HEK293 (cell line): ENCODE measurements at regions not wholly inside any gene's neighbourhood (a gene's known extent, or its start where the extent isn't known, plus 50 kb on each side); places are given as distances from the start of the nearest gene placed in this dataset.

Experiments
- CTCF ChIP-seq: fragments of 450-650 bp; formaldehyde crosslinking; IDR thresholded peaks from 2 replicates; pipeline ENCODE4 v1.5.1; 2016; ENCODE audit warnings: missing biosample characterization, missing genetic modification characterization
- REST ChIP-seq: fragments of 450-650 bp; formaldehyde crosslinking; IDR thresholded peaks from 2 replicates; pipeline ENCODE4 v1.5.1; 2016; ENCODE audit warnings: missing biosample characterization, missing genetic modification characterization
- SALL2 ChIP-seq: fragments of 450-650 bp; formaldehyde crosslinking; IDR thresholded peaks from 2 replicates; pipeline ENCODE4 v1.5.0; 2017; ENCODE audit warnings: missing biosample characterization, mild to moderate bottlenecking, missing genetic modification characterization, borderline replicate concordance
- SP2 ChIP-seq: fragments of 450-650 bp; formaldehyde crosslinking; IDR thresholded peaks from 2 replicates; pipeline ENCODE4 v1.5.1; 2016; ENCODE audit warnings: missing biosample characterization, missing genetic modification characterization
- ZBTB17 ChIP-seq: fragments of 450-650 bp; formaldehyde crosslinking; IDR thresholded peaks from 2 replicates; pipeline ENCODE4 v1.5.1; 2016; ENCODE audit warnings: missing biosample characterization, missing genetic modification characterization
- ZNF121 ChIP-seq: fragments of 450-650 bp; formaldehyde crosslinking; IDR thresholded peaks from 2 replicates; pipeline ENCODE4 v1.5.1; 2016; ENCODE audit warnings: missing biosample characterization, missing genetic modification characterization
- ZNF24 ChIP-seq: fragments of 450-650 bp; formaldehyde crosslinking; IDR thresholded peaks from 2 replicates; pipeline ENCODE4 v1.5.1; 2016; ENCODE audit warnings: missing biosample characterization, missing genetic modification characterization
- ZNF664 ChIP-seq: fragments of 450-650 bp; formaldehyde crosslinking; IDR thresholded peaks from 2 replicates; pipeline ENCODE4 v1.5.1; 2016; ENCODE audit warnings: missing biosample characterization, missing genetic modification characterization
- ZNF707 ChIP-seq: fragments of 450-650 bp; formaldehyde crosslinking; IDR thresholded peaks from 2 replicates; pipeline ENCODE4 v1.5.1; 2016; ENCODE audit warnings: missing biosample characterization, missing genetic modification characterization
- ZNF776 ChIP-seq: fragments of 450-650 bp; formaldehyde crosslinking; IDR thresholded peaks from 2 replicates; pipeline ENCODE4 v1.5.0; 2017; ENCODE audit warnings: missing biosample characterization, missing genetic modification characterization, borderline replicate concordance

- TF ChIP-seq ZNF24 (tag by site-specific recombination) (no peak), REST (tag by site-specific recombination) (no peak), ZNF121 (tag by site-specific recombination) (no peak), ZNF707 (tag by site-specific recombination) (no peak), ZNF664 (tag by site-specific recombination) (no peak), CTCF (no peak), ZBTB17 (tag by site-specific recombination) (no peak), SP2 (tag by site-specific recombination) (no peak), ZNF776 (tag by site-specific recombination) (no peak), SALL2 (no peak)
These were observed 457.4 kb upstream of the NECTIN3 start for GRCh38 chr3:110614186-110614585.
